ENCODE measurements at regions not wholly inside any gene's neighbourhood (a gene's known extent, or its start where the extent isn't known, plus 50 kb on each side); places are given as distances from the start of the nearest gene placed in this dataset.

- TF ChIP-seq CTCF (IDR thresholded peaks at IDR 0.05 in 8 of 11, conservative IDR thresholded peaks at IDR 0.05 in 3 of 11) (no peak), POLR2AphosphoS5 (IDR thresholded peaks at IDR 0.05) (no peak), POLR2A (IDR thresholded peaks at IDR 0.05) (no peak)
Measured at GRCh38 chr4:178523038-178523437, 1080.8 kb upstream of the AGA start.
